ENCODE measurements at regions not wholly inside any gene's neighbourhood (a gene's known extent, or its start where the extent isn't known, plus 50 kb on each side); places are given as distances from the start of the nearest gene placed in this dataset.

- intact Hi-C loops (cut with DNase I): no loop called here
- Histone ChIP-seq H3K4me1 (no peaks in the 10 kb centered on the region), H3K9me3 (no peaks in the 10 kb centered on the region), H3K36me3 (no peaks in the 10 kb centered on the region), H3K27ac (no peak overlapping the region), H3K27me3 (no peaks in the 10 kb centered on the region), H3K4me3 (no peak overlapping the region)
- TF ChIP-seq POLR2AphosphoS5 (IDR thresholded peaks at IDR 0.05; ENCODE audit: insufficient read depth in 1 of 2, low read depth in 1 of 2) (no peak), CTCF (IDR thresholded peaks at IDR 0.05) (no peak)
- no peak for DNase-seq (ENCODE audit: extremely low spot score in 2 of 2)
Observed at GRCh38 chr19:32063601-32064000, 281.8 kb upstream of the ZNF507 start.

- intact Hi-C loops (cut with DNase I): no loop called here
- TF ChIP-seq POLR2A (IDR thresholded peaks at IDR 0.05) (no peak), POLR2AphosphoS5 (IDR thresholded peaks at IDR 0.05; ENCODE audit: insufficient read depth in 1 of 2, low read depth in 1 of 2) (no peak), CTCF (IDR thresholded peaks at IDR 0.05) (no peak)
Observed at GRCh38 chr19:32066056-32066455, 279.4 kb upstream of the ZNF507 start.

GRCh38 chr19:32067685-32068084, 277.7 kb upstream of the ZNF507 start:
- no peaks in the 10 kb centered on the region for H3K36me3 ChIP-seq
- no peak overlapping the region for H3K27ac ChIP-seq
- H3K4me3 ChIP-seq: no peak overlapping the region
- no peaks in the 10 kb centered on the region for H3K4me1 ChIP-seq
- H3K27me3 ChIP-seq: no peaks in the 10 kb centered on the region
- intact Hi-C loops (cut with DNase I): no loop called here
- DNase-seq (ENCODE audit: extremely low spot score in 2 of 2): no peak
- H3K9me3 ChIP-seq: no peaks in the 10 kb centered on the region
- TF ChIP-seq CTCF (IDR thresholded peaks at IDR 0.05) (no peak), POLR2A (IDR thresholded peaks at IDR 0.05) (no peak), POLR2AphosphoS5 (IDR thresholded peaks at IDR 0.05; ENCODE audit: insufficient read depth in 1 of 2, low read depth in 1 of 2) (no peak)

More at GRCh38 chr19:32066056-32066455, 279.4 kb upstream of the ZNF507 start:
- no peaks in the 10 kb centered on the region for H3K36me3 ChIP-seq
- H3K27me3 ChIP-seq: no peaks in the 10 kb centered on the region
- no peaks in the 10 kb centered on the region for H3K9me3 ChIP-seq
- DNase-seq (ENCODE audit: extremely low spot score in 2 of 2): no peak
- no peaks in the 10 kb centered on the region for H3K4me1 ChIP-seq
- H3K4me3 ChIP-seq: no peak overlapping the region
- no peak overlapping the region for H3K27ac ChIP-seq

GRCh38 chr19:32068793-32069192, 276.6 kb upstream of the ZNF507 start:
- H3K27ac ChIP-seq: no peak overlapping the region
- no peaks in the 10 kb centered on the region for H3K4me1 ChIP-seq
- DNase-seq (ENCODE audit: extremely low spot score in 2 of 2): no peak
- intact Hi-C loops (cut with DNase I): no loop called here
- H3K4me3 ChIP-seq: no peak overlapping the region
- TF ChIP-seq POLR2A (IDR thresholded peaks at IDR 0.05): no peak
- TF ChIP-seq POLR2AphosphoS5 (IDR thresholded peaks at IDR 0.05; ENCODE audit: insufficient read depth in 1 of 2, low read depth in 1 of 2): no peak
- no peak for TF ChIP-seq CTCF (IDR thresholded peaks at IDR 0.05)
- H3K27me3 ChIP-seq: no peaks in the 10 kb centered on the region
- H3K36me3 ChIP-seq: no peaks in the 10 kb centered on the region
- H3K9me3 ChIP-seq: no peaks in the 10 kb centered on the region

- Histone ChIP-seq H3K4me3 (no peak overlapping the region), H3K9me3 (no peaks in the 10 kb centered on the region), H3K27ac (no peak overlapping the region), H3K36me3 (no peaks in the 10 kb centered on the region), H3K27me3 (no peaks in the 10 kb centered on the region), H3K4me1 (no peaks in the 10 kb centered on the region)
- intact Hi-C loops (cut with DNase I): no loop called here
- TF ChIP-seq POLR2A (IDR thresholded peaks at IDR 0.05) (no peak), CTCF (IDR thresholded peaks at IDR 0.05) (no peak), POLR2AphosphoS5 (IDR thresholded peaks at IDR 0.05; ENCODE audit: insufficient read depth in 1 of 2, low read depth in 1 of 2) (no peak)
- DNase-seq (ENCODE audit: extremely low spot score in 2 of 2): no peak
Observed at GRCh38 chr19:32070101-32070500, 275.3 kb upstream of the ZNF507 start.
